Epidermal melanocyte (primary cell): ENCODE measurements at regions not wholly inside any gene's neighbourhood (a gene's known extent, or its start where the extent isn't known, plus 50 kb on each side); places are given as distances from the start of the nearest gene placed in this dataset.

Experiments
- DNase-seq: peaks from one replicate; pipeline ENCODE4 v3.0.0; 2011; ENCODE audit warnings: low spot score; ENCODE audit not compliant: insufficient read length

DNA sequence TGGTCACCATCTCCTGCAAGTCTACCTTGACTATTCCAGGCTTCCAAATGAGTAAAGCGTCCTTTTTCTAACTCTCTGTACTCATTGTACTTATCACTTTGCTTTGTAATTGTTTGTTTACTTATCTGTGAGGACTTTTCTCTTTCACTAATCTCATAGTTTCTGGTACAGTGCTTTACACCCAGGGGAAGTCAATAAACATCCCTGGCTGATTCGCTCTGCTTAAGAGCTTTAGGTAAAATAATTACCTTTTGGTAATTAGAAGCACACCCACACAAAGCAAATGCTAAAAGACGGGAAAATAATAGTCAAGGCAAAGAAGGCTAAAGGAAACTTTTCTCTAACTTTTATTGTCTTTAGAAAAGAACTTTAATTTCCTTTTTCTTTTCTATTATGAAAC, 466.9 kb upstream of the ROBO1 start:
- no peak for DNase-seq

DNA sequence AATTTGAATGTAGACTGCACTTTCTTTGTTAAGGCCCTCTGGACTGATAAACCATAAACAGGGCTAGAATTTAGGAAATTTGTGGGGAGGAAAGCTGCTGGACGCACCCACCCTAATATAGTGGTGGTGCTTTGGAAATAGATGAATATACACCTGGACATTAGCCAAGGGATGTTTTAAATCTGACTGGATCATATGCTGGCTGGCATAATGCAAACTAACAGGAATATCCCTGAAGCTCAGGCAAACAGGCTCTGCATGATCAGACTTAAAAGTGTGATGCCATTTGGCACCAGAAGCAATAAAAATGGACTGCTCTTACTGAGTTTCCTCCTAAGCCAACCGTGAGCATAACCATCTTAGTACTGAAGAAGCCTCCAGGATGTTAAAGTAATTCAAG, 465.8 kb upstream of the ROBO1 start:
- DNase-seq: no peak

GRCh38 chr3:80232760-80233159, 465.0 kb upstream of the ROBO1 start:
- DNase-seq: no peak

DNA sequence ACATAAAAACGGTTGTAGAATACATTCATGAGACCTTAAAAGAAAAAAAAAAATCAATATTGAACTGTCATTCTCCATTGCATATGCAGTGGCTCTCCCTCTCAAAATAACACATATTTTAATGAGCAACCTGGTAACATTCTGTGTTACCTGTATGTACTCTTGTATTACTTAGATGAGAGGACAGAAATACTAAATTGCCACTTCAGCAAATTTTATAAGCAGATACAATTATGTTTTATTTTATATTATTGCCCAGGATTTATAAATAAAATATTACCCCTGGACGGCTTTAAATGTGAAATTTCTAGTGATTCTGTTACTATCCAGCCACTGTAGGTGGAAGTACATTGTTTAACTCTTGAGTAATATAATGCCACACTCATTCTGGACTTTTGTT, 463.2 kb upstream of the ROBO1 start:
- no peak for DNase-seq

DNA sequence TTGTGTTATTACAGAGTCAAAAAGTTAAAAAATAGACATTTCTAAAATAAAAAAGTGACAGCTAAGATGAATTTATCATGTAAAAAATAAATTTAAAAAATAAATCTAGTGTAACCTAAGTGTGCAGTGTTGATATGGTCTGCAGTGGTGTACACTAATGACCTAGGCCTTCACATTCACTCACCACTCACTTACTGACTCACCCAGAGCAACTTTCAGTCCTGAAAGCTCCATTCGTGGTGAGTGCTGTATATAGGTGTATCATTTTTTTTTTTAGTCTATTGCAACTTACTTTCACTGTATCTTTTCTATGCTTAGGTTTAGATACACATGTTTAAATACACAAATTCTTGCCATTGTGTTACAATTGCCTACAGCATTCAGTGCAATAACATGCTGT, 459.4 kb upstream of the ROBO1 start:
- no peak for DNase-seq

DNA sequence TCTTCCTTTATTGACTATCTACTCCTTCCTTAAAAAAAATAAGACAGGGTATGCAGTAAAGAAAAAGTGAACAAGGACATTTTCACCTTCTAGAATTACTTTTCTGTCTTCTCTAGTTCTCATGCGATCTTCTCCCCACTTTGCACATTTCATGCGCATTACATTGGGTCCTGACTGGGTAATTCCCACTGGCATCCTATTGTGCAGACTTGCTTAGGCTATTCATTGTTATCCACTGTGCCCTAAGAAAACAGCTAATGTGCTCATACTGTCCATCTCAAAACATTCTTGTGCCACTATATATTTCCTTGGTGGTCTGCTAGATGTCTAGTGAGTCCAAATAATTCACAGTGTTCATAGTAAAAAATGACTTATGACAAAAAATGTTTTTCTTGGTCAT, 447.4 kb upstream of the ROBO1 start:
- no peak for DNase-seq

DNA sequence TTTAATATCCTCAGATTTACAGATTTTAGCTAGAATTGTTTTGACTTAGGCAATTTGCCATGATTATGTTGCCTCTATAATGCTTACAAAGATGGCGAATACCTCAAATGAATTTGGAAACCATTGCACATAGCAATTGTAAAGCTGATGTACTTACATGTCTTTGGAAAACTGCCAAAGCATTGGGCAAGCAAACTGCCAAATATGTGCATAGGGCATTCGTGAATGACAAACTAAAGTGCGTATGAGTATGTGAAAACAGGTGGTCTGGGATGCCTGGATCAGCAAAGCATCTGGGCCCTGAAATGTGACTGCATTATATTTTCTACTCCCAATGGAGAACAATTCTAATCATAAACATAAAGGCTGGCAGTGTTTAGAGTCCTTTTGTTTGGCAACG, 445.3 kb upstream of the ROBO1 start:
- DNase-seq: no peak

- no peak for DNase-seq
These were observed 425.1 kb upstream of the ROBO1 start for GRCh38 chr3:80192936-80193335.

DNA sequence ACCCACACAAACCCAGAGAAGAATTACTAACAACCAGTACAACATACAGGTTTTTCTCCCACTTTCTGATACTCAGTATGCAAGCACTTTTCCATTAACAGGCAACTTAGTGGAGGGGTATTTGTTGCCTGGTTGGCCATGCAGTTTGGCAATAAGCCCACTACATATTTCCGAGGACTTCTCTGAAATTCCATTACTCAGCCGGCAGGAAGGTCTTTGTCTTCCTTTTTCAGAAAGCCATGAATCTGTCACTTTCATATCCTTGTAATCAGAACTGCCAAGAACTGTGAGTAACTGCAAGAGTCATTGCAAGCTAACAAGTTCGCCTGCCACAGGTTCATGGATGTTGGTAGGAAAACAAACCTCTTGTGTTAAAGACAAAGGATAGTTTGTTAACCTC, 422.3 kb upstream of the ROBO1 start:
- no peak for DNase-seq

GRCh38 chr3:80187981-80188380, 420.2 kb upstream of the ROBO1 start:
- no peak for DNase-seq

- DNase-seq: no peak
These were observed 392.2 kb upstream of the ROBO1 start for GRCh38 chr3:80159990-80160506.

DNA sequence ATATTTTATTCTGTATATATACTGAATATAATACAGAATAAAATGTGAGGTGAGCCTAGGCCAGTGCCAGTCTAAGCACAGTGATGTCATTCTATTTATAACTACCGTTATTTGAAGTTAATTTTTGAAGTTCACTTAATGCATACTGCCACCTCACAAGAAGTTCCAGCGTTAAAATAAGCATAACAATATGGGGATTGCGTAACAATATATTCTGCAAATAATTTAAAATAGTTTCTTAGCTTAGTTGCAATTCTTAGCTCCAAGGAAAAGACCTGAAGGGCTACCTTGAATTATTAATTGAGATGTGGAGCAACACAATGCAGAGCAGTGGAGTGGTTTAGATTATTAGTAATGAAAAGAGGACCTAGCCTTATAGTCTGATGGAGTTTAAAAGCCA, 390.5 kb upstream of the ROBO1 start:
- DNase-seq: no peak

GRCh38 chr3:80157546-80157945, 389.7 kb upstream of the ROBO1 start:
- DNase-seq: no peak

DNA sequence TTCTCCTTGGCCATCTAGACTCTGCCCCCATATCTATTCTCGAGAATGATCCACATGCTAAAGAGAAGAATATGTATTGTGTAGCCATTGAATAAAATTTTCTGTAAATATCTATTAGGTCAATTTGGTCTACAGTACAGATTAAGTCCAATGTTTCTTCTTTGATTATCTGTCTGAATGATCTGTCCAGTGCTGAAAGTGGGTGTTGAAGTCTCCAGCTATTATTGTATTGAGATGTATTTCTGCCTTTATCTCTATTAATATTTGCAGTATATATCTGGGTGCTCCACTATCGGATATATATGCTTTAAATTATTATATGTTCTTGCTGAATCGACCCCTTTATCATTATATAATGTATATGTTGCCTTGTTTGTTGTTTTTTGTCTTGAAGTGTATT, 384.9 kb upstream of the ROBO1 start:
- DNase-seq: no peak

DNA sequence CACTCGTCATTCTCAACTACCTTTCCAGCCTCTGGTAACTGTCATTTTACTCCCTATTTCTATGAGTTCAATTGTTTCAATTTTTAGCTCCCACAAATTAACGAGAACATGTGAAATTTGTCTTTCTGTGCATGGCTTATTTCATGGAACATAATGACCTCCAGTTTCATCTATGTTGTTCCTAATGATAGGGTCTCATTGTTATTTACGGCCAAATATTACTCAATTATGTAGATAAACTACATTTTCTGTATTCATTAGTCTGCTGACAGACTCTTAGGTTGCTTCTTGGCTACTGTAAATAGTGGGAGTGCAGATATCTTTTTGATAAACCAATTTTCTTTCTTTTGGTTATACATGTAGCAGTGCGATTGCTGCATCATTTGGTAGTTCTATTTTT, 374.9 kb upstream of the ROBO1 start:
- no peak for DNase-seq

GRCh38 chr3:80141557-80141956, 373.8 kb upstream of the ROBO1 start:
- DNase-seq: no peak

DNA sequence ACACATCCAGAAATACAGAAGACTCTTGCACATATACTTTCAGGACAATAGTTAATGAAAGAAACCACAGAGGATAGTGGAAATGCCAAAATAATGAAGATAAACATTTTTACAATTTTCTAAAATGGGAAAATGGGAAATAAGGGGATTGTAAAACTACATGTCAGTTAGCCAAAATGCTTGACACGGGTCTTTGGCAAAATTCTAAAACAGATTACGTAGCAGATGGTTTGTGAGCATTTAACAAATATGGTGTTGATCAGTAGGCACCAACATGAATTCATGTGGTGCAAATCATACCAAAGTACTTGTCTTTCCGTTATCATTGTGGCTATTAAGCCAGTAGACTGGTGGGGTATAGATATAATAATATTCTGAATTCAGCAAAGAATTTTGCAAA, 348.5 kb upstream of the ROBO1 start:
- DNase-seq: no peak

DNA sequence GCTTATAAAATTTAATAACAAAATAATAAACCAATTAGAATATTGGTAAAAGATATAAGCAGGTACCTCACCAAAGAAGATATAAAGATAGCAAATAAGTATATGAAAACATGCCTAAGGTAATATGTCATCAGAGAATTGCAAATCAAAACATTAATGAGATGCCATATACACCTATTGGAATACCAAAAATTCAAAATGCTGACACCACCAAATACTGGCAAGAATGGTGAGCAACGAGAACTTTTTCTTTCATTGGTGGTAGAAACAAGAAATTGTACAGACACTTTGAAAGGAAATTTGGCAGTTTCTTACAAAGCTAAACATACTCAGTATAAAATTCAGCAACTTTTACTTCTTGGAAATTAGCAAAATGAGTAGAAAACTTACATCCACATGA, 346.9 kb upstream of the ROBO1 start:
- DNase-seq: no peak

DNA sequence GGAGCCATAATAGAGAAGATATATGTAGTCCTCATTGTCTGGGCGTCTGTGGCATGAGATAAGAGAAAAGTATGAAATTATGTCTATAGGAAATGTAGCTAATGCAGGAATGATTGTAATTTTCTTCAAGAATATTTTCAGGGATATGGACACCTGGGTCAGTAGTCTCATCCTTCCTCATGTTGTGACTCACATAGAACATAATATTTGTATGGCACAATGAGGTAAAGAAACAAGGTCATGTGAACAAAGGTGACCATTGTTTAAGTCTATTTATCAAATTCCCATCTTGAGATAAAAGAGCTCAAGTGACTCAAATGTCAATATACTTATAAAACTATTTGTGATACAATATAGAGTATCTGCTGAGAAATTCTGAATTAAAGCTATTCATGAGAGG, 345.5 kb upstream of the ROBO1 start:
- DNase-seq: no peak

GRCh38 chr3:80099559-80100066, 331.8 kb upstream of the ROBO1 start:
- no peak for DNase-seq

DNA sequence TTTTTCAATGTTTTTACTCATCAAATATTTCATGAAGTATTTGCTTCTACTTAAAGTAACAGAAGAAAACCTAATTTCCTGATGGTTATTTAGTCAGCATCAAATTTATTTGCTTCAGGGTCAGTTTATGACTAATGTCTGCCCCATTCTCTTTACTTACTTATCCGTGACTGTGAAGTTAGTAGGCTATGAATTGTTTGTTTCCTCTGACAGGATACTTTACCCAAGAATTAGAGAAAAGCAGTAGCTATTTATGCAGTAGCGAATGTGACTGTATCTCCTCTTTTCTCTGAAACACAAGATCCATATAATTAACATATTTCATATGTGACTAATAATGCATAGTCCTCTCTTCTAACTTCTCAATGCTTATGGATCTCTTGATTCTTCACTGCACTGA, 329.9 kb upstream of the ROBO1 start:
- DNase-seq: no peak

- DNase-seq: no peak
These were observed 329.1 kb upstream of the ROBO1 start for GRCh38 chr3:80096909-80097308.

DNA sequence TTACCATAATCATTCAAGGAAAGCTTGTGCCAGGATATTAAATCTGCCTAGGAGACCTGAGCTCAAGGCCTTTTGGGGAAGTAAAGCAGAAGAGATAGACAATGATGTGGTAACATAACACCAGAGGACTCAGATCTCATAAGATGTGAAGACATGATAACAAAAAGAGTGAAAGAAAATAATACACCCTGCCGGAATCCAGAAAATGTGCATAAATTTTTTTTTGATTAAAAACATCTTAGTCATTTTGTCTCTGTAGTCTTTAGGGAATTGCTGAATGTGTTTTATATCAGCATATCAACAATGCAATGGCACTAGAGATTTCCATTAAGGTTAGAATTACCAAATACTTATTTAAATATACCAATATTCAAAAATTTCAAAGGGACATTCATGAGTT, 326.8 kb upstream of the ROBO1 start:
- DNase-seq: no peak

DNA sequence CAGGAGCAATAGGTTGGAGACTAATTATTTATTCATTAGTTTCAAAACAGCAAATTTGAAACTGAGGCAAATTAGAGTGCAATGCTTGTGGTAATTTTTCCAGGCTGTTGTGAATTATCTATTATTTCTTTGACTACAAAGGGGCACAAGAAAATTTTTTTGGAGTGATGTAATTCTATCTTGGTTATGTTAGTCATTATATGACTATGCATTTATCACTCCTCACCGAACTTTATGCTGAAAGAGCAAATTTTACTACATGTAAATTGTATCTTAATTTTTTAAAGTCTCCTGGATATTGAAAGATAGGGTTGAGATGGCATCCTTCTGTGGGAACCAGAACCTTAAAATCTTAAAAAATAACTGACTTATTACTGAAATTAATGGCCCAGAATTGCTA, 320.0 kb upstream of the ROBO1 start:
- DNase-seq: no peak
